ENCODE measurements at regions not wholly inside any gene's neighbourhood (a gene's known extent, or its start where the extent isn't known, plus 50 kb on each side); places are given as distances from the start of the nearest gene placed in this dataset.

DNA sequence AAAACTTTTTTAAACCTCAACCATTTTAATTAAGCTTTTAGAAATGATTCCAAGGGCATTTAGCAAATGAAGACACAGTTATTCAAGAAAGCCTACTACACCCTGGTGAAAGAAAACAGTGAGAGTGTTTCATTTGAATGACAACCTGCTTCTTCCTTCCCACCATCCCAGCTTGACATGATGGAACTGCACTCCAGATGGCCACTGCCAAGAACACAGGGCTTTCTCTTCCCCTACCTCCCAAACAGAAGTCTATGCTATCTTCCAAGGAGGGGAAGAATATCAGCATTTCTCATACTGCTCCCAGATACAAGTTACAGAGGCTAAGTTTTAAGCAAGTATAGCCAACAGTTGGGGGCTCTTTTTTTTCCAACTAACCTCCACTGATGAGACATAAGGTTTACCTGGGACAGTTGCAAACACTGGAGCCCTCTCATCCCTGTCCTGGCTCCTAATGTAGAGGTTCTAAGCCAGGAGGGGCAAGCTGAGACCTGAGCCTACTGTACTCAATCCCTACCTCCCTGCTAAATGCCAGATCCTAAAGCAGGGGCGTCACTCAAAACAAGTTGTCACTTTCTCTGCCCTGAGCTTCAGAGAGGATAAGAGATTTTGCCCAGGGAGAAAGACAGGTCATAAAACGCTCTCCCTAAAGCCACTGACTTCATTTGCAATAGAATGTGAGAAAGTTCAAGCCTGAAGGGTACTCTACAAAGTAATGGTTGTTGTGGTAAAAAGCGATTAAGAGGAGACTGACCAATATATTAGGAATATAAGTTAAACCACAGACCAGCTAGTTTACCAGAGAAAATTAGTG, 88.5 kb upstream of the SLC27A6 start:
- no peak for DNase-seq (ENCODE audit: low read depth in 2 of 3, low spot score in 1 of 3)

DNA sequence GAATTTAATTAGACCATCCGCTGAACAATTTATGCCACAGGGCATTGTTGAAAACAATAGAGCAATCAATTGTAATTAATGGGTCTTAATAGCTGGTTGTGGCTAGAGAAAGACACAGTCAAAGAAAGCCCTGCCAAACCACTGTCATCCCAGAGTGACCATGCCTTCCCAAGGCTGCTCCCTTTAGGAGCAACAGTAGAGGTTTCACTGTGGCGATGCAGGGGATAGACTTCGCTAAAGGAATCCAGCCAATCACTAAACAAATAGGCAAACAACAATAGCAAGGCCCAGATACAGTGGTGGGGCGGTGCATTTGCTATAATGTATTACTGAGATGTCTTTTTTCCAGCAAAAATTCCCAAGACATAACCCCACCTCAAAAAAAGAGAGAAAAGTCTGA, 87.8 kb upstream of the SLC27A6 start:
- DNase-seq (ENCODE audit: low read depth in 2 of 3, low spot score in 1 of 3): no peak

DNA sequence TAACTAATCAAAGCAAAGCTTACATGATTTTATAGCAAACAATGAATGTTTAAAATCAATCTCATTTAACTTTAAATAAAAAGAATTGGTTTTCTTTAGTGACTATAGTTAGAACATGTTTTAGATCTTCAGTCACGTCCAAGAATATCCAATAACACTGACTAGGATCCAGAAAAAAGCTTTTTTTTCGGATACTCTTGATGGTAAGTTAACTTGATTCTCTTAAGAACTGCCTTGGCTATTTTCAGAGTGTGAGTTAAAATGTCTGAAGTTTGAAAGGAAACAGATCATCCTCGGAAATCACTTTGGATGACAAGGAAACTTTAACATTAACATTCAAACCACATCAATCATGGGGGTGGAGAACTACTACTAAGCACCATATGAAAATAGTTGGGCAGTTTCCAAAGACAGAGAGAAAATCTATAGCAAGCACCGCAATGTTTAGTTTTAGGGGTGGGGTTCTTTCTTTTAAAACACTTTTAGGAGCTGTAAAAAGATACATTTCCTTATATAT, 83.7 kb upstream of the SLC27A6 start:
- DNase-seq (ENCODE audit: low read depth in 2 of 3, low spot score in 1 of 3): no peak

DNA sequence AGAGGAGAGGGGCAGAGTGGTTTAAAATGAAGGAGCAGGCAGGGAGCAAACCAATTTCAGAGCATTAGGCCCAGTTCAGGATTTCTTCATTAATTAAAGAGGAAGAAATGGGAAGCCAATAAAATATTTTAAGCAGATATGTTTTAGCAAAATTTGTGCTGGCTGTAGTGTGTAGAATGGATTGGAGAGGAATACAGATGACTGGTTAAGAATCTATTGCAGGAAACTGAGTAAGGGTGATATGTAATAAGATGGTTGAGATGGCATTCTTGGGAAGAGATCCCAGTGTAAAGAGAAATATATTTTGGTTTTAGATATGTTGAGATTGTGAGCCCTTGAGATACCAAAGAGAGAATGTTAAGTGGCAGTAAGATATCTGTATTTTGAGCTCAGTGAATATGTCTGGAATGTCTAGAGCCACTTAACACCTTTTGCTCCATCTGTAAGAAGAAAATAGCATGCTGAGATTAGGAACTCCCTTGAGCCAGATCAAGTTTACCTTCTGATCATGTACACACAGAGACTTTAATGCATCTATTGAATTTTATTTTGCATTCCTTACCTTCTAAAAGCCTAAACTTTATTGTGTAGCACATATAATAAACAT, 79.5 kb upstream of the SLC27A6 start:
- no peak for DNase-seq (ENCODE audit: low read depth in 2 of 3, low spot score in 1 of 3)

DNA sequence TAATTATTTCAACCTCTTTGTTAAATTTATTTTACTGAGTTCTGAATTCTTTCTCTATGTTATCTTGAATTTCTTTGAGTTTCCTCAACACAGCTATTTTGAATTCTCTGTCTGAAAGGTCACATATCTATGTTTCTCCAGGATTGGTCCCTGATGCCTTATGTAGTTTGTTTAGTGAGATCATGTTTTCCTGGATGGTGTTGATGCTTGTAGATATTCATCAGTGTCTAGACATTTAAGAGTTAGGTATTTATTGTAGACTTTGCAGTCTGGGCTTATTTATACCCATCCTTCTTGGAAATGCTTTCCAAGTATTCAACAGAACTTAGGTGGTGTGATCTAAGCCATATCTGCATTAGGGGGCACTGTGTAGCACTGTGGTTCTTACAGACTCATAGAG, 70.2 kb upstream of the SLC27A6 start:
- no peak for DNase-seq (ENCODE audit: low read depth in 2 of 3, low spot score in 1 of 3)

DNA sequence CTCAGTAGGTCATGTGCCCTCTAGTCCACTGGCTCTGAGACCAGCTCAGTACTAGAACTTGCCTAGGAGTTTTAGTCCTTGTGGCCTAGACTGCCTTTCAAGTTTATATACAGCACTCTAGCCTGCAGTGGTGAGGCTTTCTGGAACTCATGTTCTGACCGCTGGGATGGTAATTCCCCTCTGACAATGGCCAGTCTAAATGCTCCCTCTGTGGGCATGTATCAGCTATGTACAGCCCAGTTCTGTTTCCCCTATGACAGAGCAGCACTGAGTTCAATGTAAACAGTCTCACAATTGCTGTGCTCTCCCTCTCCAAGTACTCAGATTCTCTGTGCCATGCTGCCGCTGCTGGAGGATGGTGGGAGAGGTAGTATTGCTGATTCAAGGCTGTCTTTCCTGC, 68.6 kb upstream of the SLC27A6 start:
- no peak for DNase-seq (ENCODE audit: low read depth in 2 of 3, low spot score in 1 of 3)

DNA sequence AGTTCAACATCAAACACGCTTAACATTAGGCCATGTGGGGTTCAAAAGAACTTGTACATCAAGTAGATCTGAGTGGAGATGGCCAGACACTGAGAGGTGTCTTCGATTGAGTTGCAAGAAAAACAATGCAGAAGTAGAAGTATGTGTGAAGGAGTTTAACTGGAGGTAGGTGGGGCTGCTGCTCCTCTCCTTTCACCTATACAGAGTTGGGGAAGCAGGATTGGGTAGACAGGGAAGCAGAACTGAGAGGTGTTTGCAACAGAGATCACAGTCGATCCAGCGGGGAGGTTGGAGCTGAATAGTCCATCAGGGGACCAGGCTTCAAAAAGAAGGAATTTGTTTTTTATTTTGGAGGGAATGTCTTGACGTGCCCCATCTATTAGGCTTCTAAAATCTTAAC, 61.7 kb upstream of the SLC27A6 start:
- DNase-seq (ENCODE audit: low read depth in 2 of 3, low spot score in 1 of 3): no peak

DNA sequence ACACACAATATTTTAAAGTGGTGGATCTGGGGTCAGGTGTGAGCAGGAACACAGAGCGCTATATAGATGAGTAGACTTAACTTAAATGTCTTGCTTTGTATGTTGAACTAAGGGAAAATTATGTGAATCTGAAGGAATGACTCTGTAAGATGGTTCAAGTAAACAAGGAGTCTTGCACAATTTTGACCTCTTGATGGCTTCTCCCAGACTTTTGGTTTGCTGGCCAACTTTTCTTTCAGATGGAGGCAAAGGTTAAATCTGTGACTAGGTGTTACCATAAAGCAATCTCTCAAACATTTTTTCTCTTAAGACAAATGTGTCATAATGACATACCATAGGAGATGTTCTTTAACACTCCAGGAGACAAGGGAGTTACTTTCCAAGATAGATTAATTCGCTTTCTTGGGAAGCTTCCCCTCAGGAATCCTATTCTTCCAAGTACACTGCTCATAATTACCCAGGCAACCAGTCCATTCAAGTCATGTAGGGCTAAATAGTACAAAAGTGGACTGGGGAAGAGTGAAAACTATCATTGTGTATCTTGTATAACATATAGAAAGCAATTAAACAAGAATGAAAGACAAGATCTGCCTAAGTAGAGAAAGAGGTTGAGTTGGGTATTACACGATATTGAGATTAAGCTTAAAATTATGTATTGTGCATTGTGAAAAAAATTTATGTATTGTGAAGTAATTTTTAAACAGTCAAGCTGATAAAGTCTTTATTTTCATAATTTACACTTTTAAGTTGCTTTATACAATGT, 60.3 kb upstream of the SLC27A6 start:
- no peak for DNase-seq (ENCODE audit: low read depth in 2 of 3, low spot score in 1 of 3)

DNA sequence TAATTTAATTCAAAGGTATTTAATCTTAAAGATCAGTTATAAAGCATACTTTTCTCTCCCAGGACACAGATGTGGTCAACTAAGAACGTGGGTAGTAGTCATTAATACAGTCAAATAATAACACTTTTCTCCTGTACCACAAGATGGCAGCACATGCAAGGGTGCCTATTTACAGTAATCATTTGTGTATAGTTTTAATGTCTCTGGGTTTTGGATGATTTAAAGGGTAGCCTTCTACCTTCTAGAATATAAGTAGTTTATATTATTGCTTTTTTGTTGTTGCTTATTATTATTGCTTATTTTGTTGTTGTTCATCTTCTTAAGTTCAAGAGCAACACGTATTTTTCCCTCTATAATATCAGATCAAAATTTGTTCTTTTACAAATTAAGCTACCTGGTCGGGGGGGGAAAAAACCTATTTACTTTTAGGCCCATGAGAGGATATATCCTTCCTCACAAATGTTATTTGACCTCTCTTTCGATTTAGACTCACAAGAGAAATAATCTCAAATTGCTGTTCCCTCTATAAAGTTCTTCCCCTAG, 59.6 kb upstream of the SLC27A6 start:
- DNase-seq (ENCODE audit: low read depth in 2 of 3, low spot score in 1 of 3): peak in 2 of 3 donors; percentile 3 to 13

DNA sequence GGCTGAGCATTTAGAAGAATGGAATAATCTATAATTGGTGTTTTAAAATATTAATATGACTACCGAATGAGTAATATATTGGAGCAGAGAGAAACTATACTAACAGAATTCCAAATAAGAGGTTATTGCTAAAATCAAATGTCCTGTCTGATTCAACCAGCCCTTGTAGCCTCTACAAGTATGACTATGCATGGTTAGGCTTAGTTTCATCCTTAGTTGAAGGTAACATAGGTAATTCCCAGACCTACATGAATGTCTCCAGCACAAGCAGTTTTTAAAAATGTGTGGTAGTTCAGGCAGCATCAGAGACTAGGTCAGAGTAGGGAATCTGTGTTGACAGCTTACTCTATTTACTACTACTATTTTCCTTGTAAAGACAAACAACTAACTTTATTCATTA, 51.7 kb upstream of the SLC27A6 start:
- DNase-seq (ENCODE audit: low read depth in 2 of 3, low spot score in 1 of 3): no peak
